ENCODE measurements at regions not wholly inside any gene's neighbourhood (a gene's known extent, or its start where the extent isn't known, plus 50 kb on each side); places are given as distances from the start of the nearest gene placed in this dataset.

GRCh38 chr13:50241479-50241878, 226.2 kb downstream of the KCNRG start:
- Histone ChIP-seq H3K9me3 (ENCODE audit: low read depth, low read length, poor library complexity, severe bottlenecking) (no peaks in the 10 kb centered on the region), H3K27me3 (replicated peaks; ENCODE audit: insufficient read depth, low read depth, low read length, poor library complexity) (no peaks in the 10 kb centered on the region), H3K36me3 (ENCODE audit: insufficient read depth, low read length, poor library complexity, severe bottlenecking) (no peaks in the 10 kb centered on the region), H3K4me1 (ENCODE audit: insufficient read depth, low read length, poor library complexity, severe bottlenecking) (no peaks in the 10 kb centered on the region), H3K4me3 (ENCODE audit: low read depth, low read length, poor library complexity, severe bottlenecking) (no peak overlapping the region), H3K27ac (ENCODE audit: low read depth, low read length, poor library complexity, severe bottlenecking) (no peak overlapping the region)
- CTCF ChIA-PET, result no interaction called here
- no TSS peak for BruUV-seq (replicated peaks)
- POLR2A ChIA-PET (ENCODE audit: low non-redundant PET), result no interaction called here
- TF ChIP-seq CTCF (conservative IDR thresholded peaks at IDR 0.05; ENCODE audit: low read depth, low read length) (no peak), EZH2 (IDR thresholded peaks at IDR 0.05; ENCODE audit: borderline replicate concordance, low read depth, low read length, poor library complexity, severe bottlenecking) (no peak)
- intact Hi-C loops (cut with micrococcal nuclease; ENCODE audit: unreplicated experiment), result no loop called here
- no peak for DNase-seq (ENCODE audit: low spot score)

- Histone ChIP-seq H3K4me3 (ENCODE audit: low read depth, low read length, poor library complexity, severe bottlenecking) (no peak overlapping the region), H3K36me3 (ENCODE audit: insufficient read depth, low read length, poor library complexity, severe bottlenecking) (no peaks in the 10 kb centered on the region), H3K4me1 (ENCODE audit: insufficient read depth, low read length, poor library complexity, severe bottlenecking) (no peaks in the 10 kb centered on the region), H3K9me3 (ENCODE audit: low read depth, low read length, poor library complexity, severe bottlenecking) (no peaks in the 10 kb centered on the region), H3K27ac (ENCODE audit: low read depth, low read length, poor library complexity, severe bottlenecking) (no peak overlapping the region), H3K27me3 (replicated peaks; ENCODE audit: insufficient read depth, low read depth, low read length, poor library complexity) (no peaks in the 10 kb centered on the region)
- POLR2A ChIA-PET (ENCODE audit: low non-redundant PET), result no interaction called here
- no peak for DNase-seq (ENCODE audit: low spot score)
- no peak for TF ChIP-seq EZH2 (IDR thresholded peaks at IDR 0.05; ENCODE audit: borderline replicate concordance, low read depth, low read length, poor library complexity, severe bottlenecking)
- TF ChIP-seq CTCF (conservative IDR thresholded peaks at IDR 0.05; ENCODE audit: low read depth, low read length), result no peak
- intact Hi-C loops (cut with micrococcal nuclease; ENCODE audit: unreplicated experiment), result no loop called here
- CTCF ChIA-PET, result no interaction called here
- no TSS peak for BruUV-seq (replicated peaks)
Measured at GRCh38 chr13:50243931-50244330, 228.7 kb downstream of the KCNRG start.

- POLR2A ChIA-PET (ENCODE audit: low non-redundant PET), result no interaction called here
- intact Hi-C loops (cut with micrococcal nuclease; ENCODE audit: unreplicated experiment), result no loop called here
- H3K27ac ChIP-seq (ENCODE audit: low read depth, low read length, poor library complexity, severe bottlenecking), result no peak overlapping the region
- no peaks in the 10 kb centered on the region for H3K36me3 ChIP-seq (ENCODE audit: insufficient read depth, low read length, poor library complexity, severe bottlenecking)
- DNase-seq (ENCODE audit: low spot score), result no peak
- no peaks in the 10 kb centered on the region for H3K9me3 ChIP-seq (ENCODE audit: low read depth, low read length, poor library complexity, severe bottlenecking)
- no peaks in the 10 kb centered on the region for H3K27me3 ChIP-seq (replicated peaks; ENCODE audit: insufficient read depth, low read depth, low read length, poor library complexity)
- no peaks in the 10 kb centered on the region for H3K4me1 ChIP-seq (ENCODE audit: insufficient read depth, low read length, poor library complexity, severe bottlenecking)
- BruUV-seq (replicated peaks), result no TSS peak
- no peak overlapping the region for H3K4me3 ChIP-seq (ENCODE audit: low read depth, low read length, poor library complexity, severe bottlenecking)
- TF ChIP-seq CTCF (conservative IDR thresholded peaks at IDR 0.05; ENCODE audit: low read depth, low read length) (no peak), EZH2 (IDR thresholded peaks at IDR 0.05; ENCODE audit: borderline replicate concordance, low read depth, low read length, poor library complexity, severe bottlenecking) (no peak)
- CTCF ChIA-PET, result no interaction called here
Measured at GRCh38 chr13:50244355-50244712, 229.1 kb downstream of the KCNRG start.
